GM21576 (cell line): ENCODE measurements at regions not wholly inside any gene's neighbourhood (a gene's known extent, or its start where the extent isn't known, plus 50 kb on each side); places are given as distances from the start of the nearest gene placed in this dataset.

ENCODE experiments used
- ATAC-seq: cut with Tn5 transposase; IDR thresholded peaks from one replicate; pipeline ENCODE4 v1.9.1; 2021; ENCODE audit warnings: mild to moderate bottlenecking, moderate library complexity; ENCODE audit not compliant: unreplicated experiment

- ATAC-seq, result no peak
Measured at GRCh38 chr10:78929541-78929940, 139.2 kb upstream of the ZMIZ1 start.

DNA sequence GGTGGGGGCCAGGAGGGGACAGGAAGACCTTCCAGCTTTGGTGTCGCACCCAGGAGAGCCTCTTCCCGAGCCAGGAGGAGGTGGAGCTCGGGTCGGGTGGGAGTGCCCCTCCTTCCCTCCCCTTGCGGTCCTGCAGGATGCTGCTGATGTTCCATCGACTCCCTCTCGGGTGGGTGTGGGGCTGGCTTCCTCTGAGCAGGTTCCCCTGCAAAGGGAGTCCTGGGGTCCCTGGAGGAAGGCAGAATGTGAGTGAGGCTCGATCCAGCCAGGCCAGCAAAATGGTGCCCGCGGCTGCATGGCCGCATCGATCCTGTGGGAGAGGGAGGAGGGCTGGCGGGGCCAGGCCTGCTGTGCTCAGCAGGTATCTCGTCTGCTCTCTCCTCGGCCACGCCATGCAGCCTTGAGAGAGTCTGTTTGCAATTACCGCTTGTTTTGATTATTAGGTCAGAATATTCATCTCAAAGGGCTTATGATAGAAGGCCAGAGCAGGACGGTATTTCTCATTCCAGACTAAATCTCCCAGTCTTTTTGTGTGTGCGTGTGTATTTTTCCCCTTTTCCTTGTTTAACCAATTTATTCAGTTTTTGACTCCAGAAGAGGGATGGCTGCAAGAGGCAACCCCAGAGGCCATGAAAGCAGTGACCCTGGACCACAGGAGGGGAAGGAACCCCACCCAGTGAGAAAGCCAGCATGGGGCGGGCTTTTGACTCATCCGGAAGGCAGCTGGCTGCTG, 137.3 kb upstream of the ZMIZ1 start:
- ATAC-seq, result no peak

GRCh38 chr10:78932054-78932386, 136.7 kb upstream of the ZMIZ1 start:
- ATAC-seq, result no peak

GRCh38 chr10:78932861-78933260, 135.9 kb upstream of the ZMIZ1 start:
- ATAC-seq, result no peak

GRCh38 chr10:78933828-78934531, 134.8 kb upstream of the ZMIZ1 start:
- ATAC-seq, result no peak

- ATAC-seq, result no peak
Measured at GRCh38 chr10:78934532-78934898, 134.3 kb upstream of the ZMIZ1 start.

GRCh38 chr10:78934994-78935602, 133.7 kb upstream of the ZMIZ1 start:
- no peak for ATAC-seq

GRCh38 chr10:78935697-78936407, 132.9 kb upstream of the ZMIZ1 start:
- no peak for ATAC-seq

DNA sequence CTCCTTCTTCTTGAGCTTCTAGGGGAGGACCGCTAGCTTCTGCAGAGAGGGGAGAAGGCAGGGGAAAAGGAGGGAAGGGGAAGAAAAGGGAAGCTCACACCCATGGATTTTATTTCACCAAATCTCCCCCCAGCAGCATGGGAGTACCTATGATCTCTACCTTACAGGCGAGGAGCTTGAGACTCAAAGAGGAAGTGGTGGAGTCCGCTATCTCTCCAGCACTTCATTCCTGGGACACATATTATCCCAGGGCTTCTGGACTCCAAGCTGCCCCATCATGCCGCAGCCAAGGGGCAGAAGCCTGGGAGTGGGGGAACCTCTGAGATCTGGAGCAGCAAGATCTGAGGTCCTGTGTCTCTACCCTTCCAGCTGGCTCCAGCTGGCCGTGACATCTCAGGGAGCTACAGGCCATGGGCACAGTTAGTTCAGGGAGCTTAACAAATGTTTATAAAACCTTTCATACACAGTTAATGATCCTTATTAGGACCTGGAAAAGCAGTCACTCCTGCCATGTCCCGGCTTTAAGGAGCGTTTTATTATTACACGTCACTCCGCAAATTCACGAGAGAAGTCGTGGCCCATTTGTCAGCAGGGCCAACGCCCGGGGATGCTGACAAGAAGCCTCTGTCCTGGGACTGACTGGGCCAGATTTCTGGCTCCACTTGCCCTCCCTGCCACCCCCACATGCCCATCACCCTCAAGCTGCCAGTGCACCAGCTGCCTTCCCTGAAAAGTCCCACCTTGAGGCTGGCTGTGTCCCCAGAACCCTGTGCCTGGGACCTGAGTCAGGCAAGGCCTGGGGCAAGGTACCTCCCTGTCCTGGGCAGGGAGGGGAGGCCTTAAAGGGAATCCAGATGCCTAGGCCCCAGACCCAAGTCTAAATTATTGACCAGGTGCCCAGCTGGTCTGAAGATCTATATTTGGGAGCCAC, 132.1 kb upstream of the ZMIZ1 start:
- ATAC-seq, result no peak

DNA sequence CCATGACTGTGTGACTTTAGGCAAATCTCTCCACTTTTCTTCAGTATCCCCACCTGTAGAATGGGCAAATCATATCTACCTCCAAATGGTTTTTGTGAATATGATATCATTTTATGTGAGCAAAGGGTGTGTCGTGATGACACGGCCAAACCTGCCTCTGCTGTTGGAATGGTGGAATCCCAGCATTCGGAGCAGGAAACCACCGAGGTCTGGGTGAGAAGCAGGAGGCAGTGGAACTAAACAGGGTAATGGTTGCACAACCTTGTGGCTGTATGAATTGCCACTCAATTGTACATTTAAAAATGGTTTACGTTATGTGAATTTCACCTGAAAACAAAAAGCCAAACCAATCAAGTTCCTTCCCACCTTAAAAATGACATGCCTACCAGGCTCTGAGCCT, 131.4 kb upstream of the ZMIZ1 start:
- no peak for ATAC-seq

DNA sequence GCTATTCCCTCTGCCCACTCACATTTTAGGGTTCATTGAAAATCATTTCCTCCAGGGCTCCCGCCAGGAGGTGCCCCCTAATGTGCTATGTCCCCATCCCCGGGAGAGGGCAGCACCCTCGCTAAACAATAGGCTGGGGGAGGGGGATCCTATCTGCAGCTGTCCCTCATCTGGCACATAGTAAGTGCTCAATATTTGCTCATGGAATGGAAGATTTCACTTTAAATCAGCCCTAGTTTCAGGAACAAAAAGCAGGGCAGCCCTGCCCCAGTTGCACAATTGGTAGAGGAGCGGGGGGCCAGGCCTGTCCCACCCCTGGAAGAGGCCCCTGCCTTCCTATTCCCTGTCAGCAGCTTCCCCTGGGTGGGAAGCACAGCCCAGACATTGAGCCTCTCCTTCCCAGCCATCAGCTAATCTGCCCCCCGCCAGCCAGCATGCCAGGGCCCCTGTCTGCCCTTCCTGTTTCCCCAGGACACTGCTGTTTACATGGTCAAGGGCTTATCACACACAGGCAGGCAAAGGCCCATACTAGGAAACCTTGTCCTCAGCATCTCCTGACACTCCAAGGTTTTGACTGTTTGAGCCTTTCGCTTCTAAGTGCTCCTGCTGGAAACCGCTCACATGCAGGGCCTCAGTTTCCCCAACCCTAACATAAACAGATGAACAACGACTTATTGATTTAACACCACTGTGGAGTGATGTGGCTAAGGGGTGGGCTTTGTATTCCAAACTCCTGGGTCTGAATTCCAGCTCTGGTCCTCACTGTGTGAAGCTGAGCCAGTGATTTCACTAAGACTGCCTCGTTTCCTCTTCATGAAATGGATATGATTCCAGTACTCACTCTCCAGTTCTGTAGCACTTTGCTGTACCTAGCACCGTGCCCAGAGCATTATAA, 130.7 kb upstream of the ZMIZ1 start:
- ATAC-seq, result no peak

DNA sequence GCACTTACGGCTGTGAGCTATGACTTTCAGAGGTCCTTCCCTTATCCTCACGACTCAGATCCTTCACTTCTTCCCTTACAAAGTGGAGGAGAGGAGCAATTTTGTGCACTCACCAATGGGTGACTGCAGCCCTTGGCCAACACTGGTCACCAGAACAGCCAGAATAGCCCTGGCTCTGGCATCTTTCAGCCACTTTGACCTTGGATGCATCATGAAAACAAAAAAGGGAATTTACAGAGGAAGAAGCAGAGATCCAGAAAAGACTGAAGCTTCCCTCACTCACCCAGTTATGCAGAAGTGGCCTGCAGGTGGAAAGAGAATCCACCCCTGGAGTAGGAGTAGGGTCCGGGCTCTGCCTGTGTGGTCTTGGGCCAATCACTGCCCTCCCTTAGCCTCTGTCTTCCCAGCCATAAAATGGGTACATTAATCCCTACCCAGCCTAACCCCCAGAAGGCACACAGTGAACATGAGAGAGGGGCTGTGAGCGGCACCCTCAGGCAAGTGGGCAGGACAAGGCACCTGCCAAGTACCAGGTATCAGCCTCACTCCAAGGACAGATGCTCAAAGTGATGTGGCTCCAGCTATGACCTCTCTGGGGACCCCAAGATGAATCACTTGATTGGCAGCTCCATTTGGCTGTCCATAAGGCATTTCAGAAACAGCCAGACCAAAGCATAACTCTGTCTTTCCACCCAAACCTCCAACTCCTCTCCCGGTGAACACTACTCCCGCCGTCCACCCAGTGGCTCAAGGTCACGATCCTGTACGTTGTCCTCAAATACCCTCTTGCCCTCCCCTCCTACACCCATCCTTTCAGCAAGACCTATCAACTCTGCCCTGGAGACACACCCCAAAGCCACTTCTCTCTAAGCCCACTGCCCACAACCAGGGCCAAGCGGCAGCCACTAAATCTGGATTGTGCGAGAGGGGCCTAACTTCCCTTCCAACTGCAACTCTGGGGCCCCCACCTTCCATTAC, 129.8 kb upstream of the ZMIZ1 start:
- no peak for ATAC-seq

GRCh38 chr10:78942091-78942501, 126.7 kb upstream of the ZMIZ1 start:
- ATAC-seq, result no peak

DNA sequence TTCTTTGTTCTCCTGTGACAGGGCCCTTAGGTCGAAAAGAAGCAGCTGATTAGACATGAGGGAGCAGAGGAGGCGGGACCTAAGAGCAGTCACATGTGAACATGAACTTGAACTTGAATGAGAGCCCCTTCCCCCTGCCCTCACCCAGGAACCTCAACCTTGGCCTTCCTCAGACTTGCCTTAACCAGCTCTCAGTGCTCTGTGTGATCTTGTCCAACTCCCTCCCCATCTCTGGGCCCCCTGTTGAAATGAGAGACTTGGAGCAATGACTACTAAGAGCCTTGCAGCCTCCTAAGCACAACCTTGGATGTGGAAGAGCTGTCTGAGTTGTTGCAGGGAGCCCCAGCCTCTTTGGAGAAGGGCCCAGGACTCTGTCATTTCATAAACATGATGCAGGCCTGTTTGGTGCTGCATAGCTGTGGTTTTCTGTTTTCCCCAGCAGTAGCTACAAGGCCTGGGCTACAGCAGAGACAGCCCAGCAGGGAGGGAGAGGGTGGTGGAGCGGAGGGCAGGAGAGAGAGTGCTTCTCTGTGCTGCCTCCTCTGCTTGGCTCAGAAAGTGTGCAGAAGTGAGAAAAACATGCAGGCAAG, 123.9 kb upstream of the ZMIZ1 start:
- no peak for ATAC-seq

GRCh38 chr10:78945838-78946237, 122.9 kb upstream of the ZMIZ1 start:
- ATAC-seq, result no peak

DNA sequence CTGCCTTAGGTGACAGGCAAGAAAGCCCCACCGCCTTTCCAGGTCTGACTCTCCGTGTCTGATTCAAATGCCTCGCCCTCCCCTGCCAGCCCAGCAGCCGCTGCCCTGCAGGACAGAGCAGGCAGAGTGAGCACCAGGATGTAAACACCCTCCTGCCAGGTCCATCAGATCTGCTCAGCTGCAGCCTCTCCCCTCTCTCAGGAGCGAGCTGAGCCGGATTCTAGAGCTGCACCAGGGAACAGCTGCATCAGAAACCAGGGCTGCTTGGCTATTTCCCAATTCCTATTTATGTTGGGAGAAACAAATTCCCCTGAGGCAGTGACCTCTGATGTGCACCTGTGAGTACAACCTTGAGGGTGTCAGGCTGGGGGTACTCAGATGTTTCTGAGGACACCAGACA, 121.5 kb upstream of the ZMIZ1 start:
- no peak for ATAC-seq

- no peak for ATAC-seq
Measured at GRCh38 chr10:78947733-78948132, 121.0 kb upstream of the ZMIZ1 start.

- no peak for ATAC-seq
Measured at GRCh38 chr10:78948621-78949030, 120.1 kb upstream of the ZMIZ1 start.
